DND-41 (cell line): ENCODE measurements at regions not wholly inside any gene's neighbourhood (a gene's known extent, or its start where the extent isn't known, plus 50 kb on each side); places are given as distances from the start of the nearest gene placed in this dataset.

Source experiments
- EZH2 ChIP-seq: IDR thresholded peaks from 3 replicates; pipeline ENCODE4 v1.6.1; 2012; ENCODE audit warnings: borderline replicate concordance, low read depth, mild to moderate bottlenecking, moderate library complexity, low read length, inconsistent platforms; ENCODE audit not compliant: severe bottlenecking
- TF ChIP-seq, protein P1 (sequence below): IDR thresholded peaks from 2 replicates; pipeline ENCODE4 v1.5.1; 2012; ENCODE audit warnings: borderline replicate concordance, low read length, moderate library complexity, mild to moderate bottlenecking; ENCODE audit not compliant: poor library complexity, severe bottlenecking; ENCODE audit errors: extremely low read depth

DNA sequence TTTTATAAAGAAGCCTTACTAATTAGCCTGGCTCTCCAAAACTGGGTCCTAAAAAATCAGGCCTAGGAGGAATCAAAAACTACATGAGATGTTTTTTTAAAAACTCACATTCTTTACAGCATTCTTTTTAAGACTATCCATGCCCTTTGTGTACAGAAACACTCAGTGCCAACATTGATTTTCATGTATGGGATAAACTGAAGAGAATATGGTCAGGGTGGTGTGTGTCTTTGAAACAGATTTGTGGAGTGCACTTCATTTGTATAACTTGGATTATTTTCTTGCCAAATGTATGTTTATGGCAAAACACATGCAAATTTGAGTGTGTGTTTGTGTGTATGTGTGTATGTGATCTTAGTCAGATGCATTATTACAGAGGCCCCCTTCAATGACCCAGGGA, 283.6 kb upstream of the ATP5MC3 start:
- TF ChIP-seq, protein P1, sequence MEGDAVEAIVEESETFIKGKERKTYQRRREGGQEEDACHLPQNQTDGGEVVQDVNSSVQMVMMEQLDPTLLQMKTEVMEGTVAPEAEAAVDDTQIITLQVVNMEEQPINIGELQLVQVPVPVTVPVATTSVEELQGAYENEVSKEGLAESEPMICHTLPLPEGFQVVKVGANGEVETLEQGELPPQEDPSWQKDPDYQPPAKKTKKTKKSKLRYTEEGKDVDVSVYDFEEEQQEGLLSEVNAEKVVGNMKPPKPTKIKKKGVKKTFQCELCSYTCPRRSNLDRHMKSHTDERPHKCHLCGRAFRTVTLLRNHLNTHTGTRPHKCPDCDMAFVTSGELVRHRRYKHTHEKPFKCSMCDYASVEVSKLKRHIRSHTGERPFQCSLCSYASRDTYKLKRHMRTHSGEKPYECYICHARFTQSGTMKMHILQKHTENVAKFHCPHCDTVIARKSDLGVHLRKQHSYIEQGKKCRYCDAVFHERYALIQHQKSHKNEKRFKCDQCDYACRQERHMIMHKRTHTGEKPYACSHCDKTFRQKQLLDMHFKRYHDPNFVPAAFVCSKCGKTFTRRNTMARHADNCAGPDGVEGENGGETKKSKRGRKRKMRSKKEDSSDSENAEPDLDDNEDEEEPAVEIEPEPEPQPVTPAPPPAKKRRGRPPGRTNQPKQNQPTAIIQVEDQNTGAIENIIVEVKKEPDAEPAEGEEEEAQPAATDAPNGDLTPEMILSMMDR = no peak
- no peak for TF ChIP-seq EZH2
